GM10248 (cell line): ENCODE measurements at regions not wholly inside any gene's neighbourhood (a gene's known extent, or its start where the extent isn't known, plus 50 kb on each side); places are given as distances from the start of the nearest gene placed in this dataset.

Experiments
- CTCF ChIA-PET: fragments of 300-600 bp; sonication (Branson Sonifier 250); formaldehyde crosslinking; extraction: SDS; loops from one replicate; lab custom pipeline; 2021; ENCODE audit warnings: antibody characterized with exemption; lab: Yijun Ruan, JAX
- POLR2A ChIA-PET: fragments of 350-650 bp; sonication (Branson Sonifier 250); formaldehyde crosslinking; extraction: SDS; loops from one replicate; lab custom pipeline; 2020; ENCODE audit warnings: antibody characterized with exemption; lab: Yijun Ruan, JAX
- DNase-seq: peaks from one replicate; pipeline ENCODE4 v3.0.0; 2012; ENCODE audit errors: extremely low spot score
- CTCF ChIP-seq: IDR thresholded peaks from 2 replicates; pipeline ENCODE4 v1.5.1; 2012; ENCODE audit warnings: mild to moderate bottlenecking, low read depth; ENCODE audit errors: extremely low read depth, missing control alignments, control extremely low read depth

DNA sequence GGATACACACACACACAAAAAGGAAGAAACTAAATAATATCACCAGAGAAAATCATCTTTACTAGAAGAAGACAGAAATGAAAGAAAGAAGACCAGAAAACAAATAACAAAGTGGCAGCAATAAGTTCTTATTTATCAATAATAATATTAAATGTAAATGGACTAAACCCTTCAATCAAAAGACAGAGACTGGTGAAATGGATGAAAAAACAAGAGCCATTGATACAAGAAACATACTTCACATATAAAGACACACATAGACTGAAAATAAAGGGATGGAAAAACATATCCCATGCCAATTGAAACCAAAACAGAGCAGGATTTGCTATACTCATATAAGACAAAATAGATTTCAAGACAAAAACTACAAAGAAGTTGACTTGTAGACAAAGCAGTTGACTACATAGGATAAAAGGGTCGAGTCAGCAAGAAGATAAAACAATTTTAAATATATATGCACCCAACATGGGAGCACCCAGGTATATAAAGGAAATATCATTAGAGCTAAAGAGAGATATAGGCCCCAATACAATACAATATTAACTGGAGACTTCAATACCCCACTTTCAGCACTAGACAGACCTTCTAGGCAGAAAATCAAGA is 259.4 kb downstream of the EPM2A start:
- CTCF ChIA-PET: no interaction called here
- no peak for TF ChIP-seq CTCF
- no peak for DNase-seq
- POLR2A ChIA-PET: no interaction called here

- no peak for TF ChIP-seq CTCF
- POLR2A ChIA-PET: no interaction called here
- no peak for DNase-seq
- CTCF ChIA-PET: interaction anchor here (1.1 kb wide), 1 partner anchor 16 kb away, joined by 3 read pairs; no protein-coding TSS in a partner anchor
These were observed 255.3 kb downstream of the EPM2A start for GRCh38 chr6:145480024-145480423.

- DNase-seq: no peak
- ChIA-PET POLR2A (no interaction called here), CTCF (interaction anchor here (1.0 to 1.5 kb wide), 3 partner anchors 9 to 22 kb away, joined by 3 to 6 read pairs (median 3); no protein-coding TSS in a partner anchor)
- no peak for TF ChIP-seq CTCF
These were observed 251.9 kb downstream of the EPM2A start for GRCh38 chr6:145483191-145483996.

GRCh38 chr6:145485288-145485687 is 250.0 kb downstream of the EPM2A start:
- TF ChIP-seq CTCF: no peak
- no peak for DNase-seq
- ChIA-PET POLR2A (no interaction called here), CTCF (no interaction called here)

DNA sequence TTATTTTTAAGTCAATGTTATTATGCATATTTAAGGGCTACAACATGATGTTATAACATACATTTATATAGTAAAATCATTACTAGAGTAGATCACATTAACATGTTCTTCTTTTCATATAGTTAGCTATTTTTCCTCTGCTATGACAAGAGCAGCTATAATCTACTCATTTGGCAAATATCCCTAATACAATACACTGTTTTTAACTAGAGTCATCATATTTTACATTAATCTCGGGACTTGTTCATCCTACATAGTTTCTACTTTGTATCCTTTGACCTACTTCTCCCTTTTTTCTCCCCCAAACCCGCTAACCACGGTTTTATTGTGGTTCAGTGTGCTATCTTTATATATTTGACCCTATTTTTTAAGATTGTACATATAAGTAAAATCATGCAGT is 249.0 kb downstream of the EPM2A start:
- CTCF ChIA-PET: no interaction called here
- DNase-seq: no peak
- POLR2A ChIA-PET: no interaction called here
- no peak for TF ChIP-seq CTCF

DNA sequence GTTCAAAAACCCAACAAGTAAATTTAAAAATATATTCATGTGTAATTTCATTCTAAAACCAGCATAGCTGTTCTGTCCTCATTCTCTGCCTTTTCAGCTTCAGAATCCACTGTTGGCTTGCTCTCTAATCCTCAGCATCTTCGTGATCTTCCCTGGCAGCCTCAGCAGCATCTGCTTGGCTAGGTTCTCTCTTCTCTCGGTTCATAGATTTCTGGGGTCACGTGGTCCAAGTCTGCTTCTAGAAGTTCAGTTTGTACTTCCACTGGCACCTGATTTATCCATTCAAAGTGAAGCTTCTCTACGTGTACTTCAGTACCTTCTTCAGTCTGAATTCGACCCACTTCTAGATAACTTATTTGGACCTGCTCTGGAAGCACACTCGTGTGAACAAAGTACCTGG is 245.7 kb downstream of the EPM2A start:
- ChIA-PET POLR2A (no interaction called here), CTCF (interaction anchor here (1.1 kb wide), 1 partner anchor 12 kb away, joined by 3 read pairs; no protein-coding TSS in a partner anchor)
- no peak for DNase-seq
- TF ChIP-seq CTCF: no peak
